Stimulated activated CD8-positive, alpha-beta memory T cell treated with anti-CD3 and anti-CD28 coated beads, Interleukin-7, amount 100 ng/mL, for 1 hour (primary cell): ENCODE measurements at regions not wholly inside any gene's neighbourhood (a gene's known extent, or its start where the extent isn't known, plus 50 kb on each side); places are given as distances from the start of the nearest gene placed in this dataset.

Experiments
- DNase-seq, 2 donors: peaks; one replicate each; pipeline ENCODE4 v3.0.0-alpha.2; 2020; ENCODE audit warnings: low read depth in 2 of 2

DNA sequence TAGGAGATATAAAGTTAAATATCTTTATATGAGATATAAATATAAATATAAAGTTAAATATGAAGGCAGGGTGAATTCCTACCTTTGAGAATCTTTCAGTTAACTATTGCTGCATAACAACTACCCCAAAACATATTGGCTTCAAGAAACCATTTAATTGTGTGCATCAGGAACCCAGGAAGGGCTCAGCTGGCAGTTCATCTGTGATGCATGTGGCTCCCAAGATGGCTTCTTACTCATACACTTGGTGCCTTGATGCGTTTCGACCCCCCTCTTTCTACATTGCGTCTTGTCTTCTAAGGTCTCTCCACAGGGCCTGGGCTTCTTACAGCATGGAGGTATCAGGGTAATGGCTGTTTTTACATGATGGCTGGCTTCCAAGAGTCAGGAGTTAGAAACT is 253.9 kb upstream of the CRY1 start:
- no peak for DNase-seq

GRCh38 chr12:107349008-107349747 is 255.8 kb upstream of the CRY1 start:
- no peak for DNase-seq

- DNase-seq: no peak
Observed at GRCh38 chr12:107349839-107350238, 256.5 kb upstream of the CRY1 start.

- DNase-seq: no peak
Observed at GRCh38 chr12:107351109-107351508, 257.8 kb upstream of the CRY1 start.

- no peak for DNase-seq
Observed at GRCh38 chr12:107351713-107352112, 258.4 kb upstream of the CRY1 start.

DNA sequence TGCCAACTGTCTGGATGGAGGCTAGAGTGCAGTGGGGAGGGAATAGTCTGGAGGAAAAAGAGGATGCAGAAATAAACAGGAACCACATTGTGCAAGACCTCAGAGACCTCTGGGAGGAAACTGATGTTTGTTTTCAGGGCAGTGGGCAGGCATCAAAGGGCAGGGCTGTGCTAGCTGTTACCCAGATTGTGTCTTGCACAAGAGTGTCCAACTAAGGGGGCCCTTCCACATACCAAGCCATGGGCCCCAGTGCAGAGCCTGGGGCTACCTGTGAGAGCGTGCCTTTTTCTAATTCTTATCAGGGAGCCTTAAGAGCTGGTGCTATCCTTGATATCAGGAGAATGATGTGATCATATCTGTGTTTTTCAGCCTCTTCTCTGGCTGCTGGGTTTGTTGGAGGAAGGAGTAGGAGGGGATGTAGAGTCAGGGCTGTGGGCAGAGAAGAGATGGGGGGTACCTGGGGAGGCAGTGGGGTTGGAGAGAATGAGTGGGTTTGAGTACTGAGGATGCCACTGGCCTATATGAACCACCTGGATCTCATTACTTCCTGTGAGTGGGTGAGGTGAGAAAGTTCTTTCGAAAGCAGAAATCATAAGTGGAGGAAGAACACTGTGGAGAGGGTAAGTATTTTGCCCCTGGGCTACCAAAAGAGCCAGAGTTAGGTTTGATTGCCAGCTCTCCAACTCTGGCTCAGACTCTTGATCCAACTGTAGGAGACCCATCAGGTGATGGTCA is 259.2 kb upstream of the CRY1 start:
- DNase-seq: no peak

DNA sequence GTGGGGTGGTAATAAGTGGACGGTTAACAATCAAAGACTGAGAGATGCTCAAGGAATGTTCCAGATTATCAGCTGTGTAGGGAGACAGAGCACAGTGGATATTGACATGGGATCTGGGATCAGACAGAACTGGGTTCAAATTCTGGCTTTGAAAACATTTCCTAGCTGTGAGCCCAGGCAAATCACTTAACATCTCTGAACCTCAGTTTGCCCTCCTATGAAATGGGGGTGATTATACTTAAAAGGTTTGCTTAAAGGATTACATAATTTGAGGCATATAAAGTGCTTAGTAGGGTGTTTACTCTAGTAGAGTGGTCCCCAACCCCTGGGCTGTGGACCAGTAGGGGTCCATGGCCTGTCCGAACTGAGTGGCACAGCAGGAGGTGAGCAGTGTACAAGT is 260.0 kb upstream of the CRY1 start:
- no peak for DNase-seq

- no peak for DNase-seq
Observed at GRCh38 chr12:107355004-107355565, 261.7 kb upstream of the CRY1 start.

DNA sequence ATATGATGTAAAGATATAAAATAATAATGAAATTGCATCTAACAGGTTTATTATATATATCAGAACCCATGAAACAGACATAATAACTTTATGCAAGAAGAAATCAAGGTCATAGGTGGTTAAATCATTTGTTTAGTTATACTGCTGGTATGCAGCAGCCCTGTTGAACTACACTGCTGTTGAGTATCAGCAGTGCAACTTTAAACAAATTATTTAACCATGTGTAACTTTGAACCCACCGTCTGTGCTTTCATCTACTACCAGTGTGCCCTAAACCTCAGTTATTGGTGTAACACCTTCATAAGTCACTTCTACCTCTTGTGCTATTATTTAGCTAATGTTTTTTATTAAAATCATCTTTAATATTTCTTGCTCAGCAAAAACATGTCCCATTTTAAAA is 262.3 kb upstream of the CRY1 start:
- no peak for DNase-seq

- no peak for DNase-seq
Observed at GRCh38 chr12:107356266-107356936, 263.1 kb upstream of the CRY1 start.

DNA sequence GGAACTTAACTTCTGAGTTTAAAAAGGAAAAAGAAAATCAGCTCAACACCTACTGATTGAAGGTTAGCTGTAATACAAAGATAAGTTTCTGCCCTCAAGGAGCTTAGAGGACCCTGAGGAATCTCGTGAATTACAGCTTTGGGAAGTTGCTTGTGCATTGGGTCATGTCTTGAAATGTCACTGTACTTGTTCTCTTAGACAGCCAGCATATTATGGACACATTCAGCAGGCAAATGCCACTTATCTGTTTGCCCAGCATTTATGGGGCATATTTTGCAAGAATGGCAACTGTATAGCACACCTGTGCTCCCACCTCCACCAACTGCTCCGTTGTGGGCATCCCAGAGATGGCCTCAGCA is 263.6 kb upstream of the CRY1 start:
- DNase-seq: no peak

DNA sequence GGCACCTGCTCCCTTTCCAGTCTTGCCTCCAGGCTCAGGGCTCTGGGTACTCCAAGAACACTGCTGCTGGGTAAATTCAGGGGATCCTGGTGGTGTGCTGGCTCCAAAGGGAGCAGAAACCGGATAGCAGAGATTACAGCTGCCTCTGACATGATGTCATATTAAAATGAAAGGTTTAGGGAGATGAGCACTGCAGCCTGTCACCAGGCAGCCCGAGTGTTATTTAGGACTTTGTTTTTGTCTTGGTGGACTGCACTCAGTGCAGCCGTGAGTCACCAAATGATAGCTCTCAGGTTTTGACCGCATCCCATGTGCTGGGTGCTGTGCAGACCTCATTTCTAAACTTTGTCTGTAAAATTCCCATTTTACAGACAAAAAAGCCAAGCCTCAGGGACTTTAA is 266.0 kb upstream of the CRY1 start:
- DNase-seq: no peak

- DNase-seq: no peak
Observed at GRCh38 chr12:107360033-107360432, 266.7 kb upstream of the CRY1 start.

DNA sequence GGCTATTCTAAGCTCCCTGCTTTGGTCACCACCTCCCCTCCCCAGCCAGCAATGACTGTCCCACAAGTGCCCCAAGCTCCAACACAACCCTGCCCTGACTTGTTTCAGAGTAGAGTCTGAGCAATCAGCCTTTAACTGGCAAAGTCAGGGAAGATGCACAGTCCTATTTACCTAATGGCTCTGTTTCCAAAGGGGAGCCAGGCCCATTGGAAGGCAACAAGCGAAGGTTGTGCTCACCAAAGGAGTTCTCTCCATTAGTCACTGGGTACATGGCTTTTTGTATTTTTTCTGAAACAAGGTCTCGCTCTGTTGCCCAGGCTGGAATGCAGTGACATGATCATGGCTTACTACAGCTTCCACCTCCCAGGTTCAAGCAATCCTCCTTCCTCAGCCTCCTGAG is 267.1 kb upstream of the CRY1 start:
- DNase-seq: no peak

GRCh38 chr12:107361970-107362369 is 268.6 kb upstream of the CRY1 start:
- no peak for DNase-seq

DNA sequence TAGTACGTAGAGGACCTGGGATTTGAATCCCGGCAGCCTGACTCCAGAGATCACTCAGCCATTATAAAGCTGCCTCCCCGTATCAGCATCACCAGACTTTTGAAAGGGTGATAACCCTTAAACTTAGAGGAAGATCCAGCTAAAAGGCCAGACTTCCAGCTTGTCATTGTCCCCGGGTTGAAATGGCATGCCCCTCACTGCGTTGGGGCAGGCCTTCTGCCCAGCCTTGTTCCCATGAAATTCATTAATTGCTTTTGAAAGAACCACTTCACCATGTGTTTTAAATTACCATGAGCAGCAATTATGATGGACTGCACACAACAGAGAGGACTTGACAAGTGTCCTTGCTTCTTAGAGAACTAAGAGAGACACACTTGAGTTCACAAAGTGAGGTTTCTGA is 269.6 kb upstream of the CRY1 start:
- DNase-seq: no peak

- no peak for DNase-seq
Observed at GRCh38 chr12:107364875-107365518, 271.6 kb upstream of the CRY1 start.

- DNase-seq: no peak
Observed at GRCh38 chr12:107365703-107366102, 272.4 kb upstream of the CRY1 start.

GRCh38 chr12:107366322-107366721 is 273.0 kb upstream of the CRY1 start:
- DNase-seq: no peak

DNA sequence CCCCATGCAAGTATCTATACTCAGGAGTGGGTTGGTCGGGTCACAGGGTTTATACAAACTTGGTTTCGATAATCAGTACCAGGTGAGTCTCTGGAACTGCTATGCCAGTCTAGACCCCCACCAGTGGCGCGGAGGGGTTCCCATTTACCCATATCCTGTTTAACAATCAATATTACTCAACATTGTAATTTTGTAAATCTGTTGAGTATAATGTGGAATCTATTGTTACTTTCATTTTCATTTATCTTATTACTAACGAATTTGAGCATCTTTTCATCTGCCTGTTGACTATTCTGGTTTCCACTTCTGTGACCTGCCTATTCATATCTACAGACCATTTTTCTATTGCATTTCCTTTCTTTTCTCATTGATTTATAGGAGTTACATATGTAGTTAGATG is 275.2 kb upstream of the CRY1 start:
- DNase-seq: no peak

GRCh38 chr12:107369006-107369405 is 275.7 kb upstream of the CRY1 start:
- DNase-seq: no peak

DNA sequence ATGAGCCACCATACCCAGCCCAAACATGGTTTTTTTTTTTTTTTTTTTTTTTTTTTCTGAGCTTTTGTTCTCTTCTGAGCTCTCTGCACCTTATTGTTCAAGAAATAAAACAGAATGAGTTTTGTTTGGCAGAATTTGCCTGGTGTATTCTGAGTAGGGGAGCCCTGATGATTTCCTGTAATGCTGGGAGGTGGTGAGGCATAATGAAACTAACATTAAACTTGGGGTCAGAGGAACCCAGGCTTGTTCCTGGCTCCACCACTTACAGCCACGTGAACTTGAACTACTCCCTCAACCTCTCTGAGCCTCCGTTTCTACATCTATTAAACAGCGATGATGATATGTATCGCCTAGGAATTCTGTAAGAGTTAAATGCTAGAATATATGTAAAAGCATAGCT is 276.3 kb upstream of the CRY1 start:
- no peak for DNase-seq
